ENCODE measurements at regions not wholly inside any gene's neighbourhood (a gene's known extent, or its start where the extent isn't known, plus 50 kb on each side); places are given as distances from the start of the nearest gene placed in this dataset.

DNA sequence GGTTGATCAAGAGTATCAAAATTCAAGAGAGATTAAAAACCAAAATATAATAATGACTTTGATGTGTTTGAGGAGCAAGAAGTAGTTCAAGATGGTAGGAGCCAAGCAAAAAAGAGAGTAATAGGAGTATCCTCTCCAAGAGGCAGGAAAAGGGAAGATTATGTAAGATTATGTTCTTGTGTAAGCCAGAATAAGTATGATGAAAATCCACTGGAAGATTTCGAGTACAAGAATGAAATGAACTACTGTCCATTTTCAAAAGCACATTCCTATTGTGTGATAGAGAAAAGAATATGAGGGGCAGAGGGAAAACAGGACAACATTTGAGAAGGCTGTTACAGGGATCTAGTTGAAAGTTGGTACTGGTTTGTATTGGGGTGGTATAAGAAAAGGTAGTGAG, 659.6 kb upstream of the INTU start:
- Histone ChIP-seq H3K79me2 (ENCODE audit: low read length) (no peaks in the 10 kb centered on the region), H3K9ac (ENCODE audit: low read length) (no peak overlapping the region), H3K9me3 (ENCODE audit: insufficient read depth, low read length) (no peaks in the 10 kb centered on the region), H3K4me3 (ENCODE audit: low read length) (no peak overlapping the region), H4K20me1 (ENCODE audit: insufficient read depth, low read length) (no peaks in the 10 kb centered on the region), H3K27me3 (ENCODE audit: low read depth, low read length) (no peaks in the 10 kb centered on the region), H3K4me2 (ENCODE audit: low read length) (no peak overlapping the region), H3K4me1 (ENCODE audit: low read length) (no peaks in the 10 kb centered on the region), H3K36me3 (replicated peaks; ENCODE audit: low read depth, low read length) (no peaks in the 10 kb centered on the region), H2AFZ (ENCODE audit: low read depth, low read length) (no peak overlapping the region), H3K27ac (ENCODE audit: low read length) (no peak overlapping the region)
- TF ChIP-seq, protein P1, sequence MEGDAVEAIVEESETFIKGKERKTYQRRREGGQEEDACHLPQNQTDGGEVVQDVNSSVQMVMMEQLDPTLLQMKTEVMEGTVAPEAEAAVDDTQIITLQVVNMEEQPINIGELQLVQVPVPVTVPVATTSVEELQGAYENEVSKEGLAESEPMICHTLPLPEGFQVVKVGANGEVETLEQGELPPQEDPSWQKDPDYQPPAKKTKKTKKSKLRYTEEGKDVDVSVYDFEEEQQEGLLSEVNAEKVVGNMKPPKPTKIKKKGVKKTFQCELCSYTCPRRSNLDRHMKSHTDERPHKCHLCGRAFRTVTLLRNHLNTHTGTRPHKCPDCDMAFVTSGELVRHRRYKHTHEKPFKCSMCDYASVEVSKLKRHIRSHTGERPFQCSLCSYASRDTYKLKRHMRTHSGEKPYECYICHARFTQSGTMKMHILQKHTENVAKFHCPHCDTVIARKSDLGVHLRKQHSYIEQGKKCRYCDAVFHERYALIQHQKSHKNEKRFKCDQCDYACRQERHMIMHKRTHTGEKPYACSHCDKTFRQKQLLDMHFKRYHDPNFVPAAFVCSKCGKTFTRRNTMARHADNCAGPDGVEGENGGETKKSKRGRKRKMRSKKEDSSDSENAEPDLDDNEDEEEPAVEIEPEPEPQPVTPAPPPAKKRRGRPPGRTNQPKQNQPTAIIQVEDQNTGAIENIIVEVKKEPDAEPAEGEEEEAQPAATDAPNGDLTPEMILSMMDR (IDR thresholded peaks at IDR 0.05; ENCODE audit: low read depth, low read length): no peak
- no peak for TF ChIP-seq EZH2phosphoT487 (IDR thresholded peaks at IDR 0.05; ENCODE audit: low read depth)

DNA sequence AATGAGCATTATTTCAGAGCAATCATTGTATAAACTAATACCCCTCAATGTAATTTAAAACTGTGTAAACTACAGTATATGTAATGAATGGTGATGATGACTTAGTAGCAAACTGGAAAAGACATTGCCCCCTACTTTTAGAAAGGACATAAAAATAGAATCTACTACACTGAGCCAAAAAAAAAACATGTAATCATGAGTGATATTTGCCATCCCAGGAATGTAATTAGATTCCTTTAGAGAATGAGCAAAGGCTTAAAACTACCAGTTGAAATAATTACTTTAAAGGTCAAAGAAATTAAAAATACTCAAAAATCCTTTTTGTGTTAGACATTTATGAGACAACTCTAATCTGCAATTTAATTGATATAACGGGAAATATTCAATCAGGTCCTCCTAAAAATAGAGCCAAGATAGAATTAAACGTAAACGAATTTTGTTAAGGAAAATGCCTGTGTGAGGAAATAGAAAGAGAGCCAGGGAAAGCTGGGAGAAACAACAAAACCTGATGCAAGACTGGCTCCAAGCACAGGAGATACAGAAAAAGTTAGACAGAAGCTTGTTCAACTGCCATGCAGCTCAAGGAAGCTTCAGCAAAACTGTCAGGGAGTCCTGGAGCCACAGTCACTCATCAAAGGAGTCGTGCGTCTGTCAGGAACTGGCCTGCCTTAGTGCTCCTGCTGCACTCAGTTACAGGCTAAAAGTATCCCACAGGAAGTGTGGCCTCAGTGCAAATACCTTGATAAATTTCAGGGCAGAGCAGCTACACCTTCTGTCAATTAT, 655.7 kb upstream of the INTU start:
- TF ChIP-seq, protein P1 (IDR thresholded peaks at IDR 0.05; ENCODE audit: low read depth, low read length): no peak
- no peak for TF ChIP-seq EZH2phosphoT487 (IDR thresholded peaks at IDR 0.05; ENCODE audit: low read depth)
- no peak overlapping the region for H3K9ac ChIP-seq (ENCODE audit: low read length)
- H3K27ac ChIP-seq (ENCODE audit: low read length): no peak overlapping the region
- no peaks in the 10 kb centered on the region for H3K4me1 ChIP-seq (ENCODE audit: low read length)
- no peaks in the 10 kb centered on the region for H3K27me3 ChIP-seq (ENCODE audit: low read depth, low read length)
- H3K4me3 ChIP-seq (ENCODE audit: low read length): no peak overlapping the region
- H4K20me1 ChIP-seq (ENCODE audit: insufficient read depth, low read length): no peaks in the 10 kb centered on the region
- H2AFZ ChIP-seq (ENCODE audit: low read depth, low read length): no peak overlapping the region
- H3K9me3 ChIP-seq (ENCODE audit: insufficient read depth, low read length): no peaks in the 10 kb centered on the region
- H3K79me2 ChIP-seq (ENCODE audit: low read length): no peaks in the 10 kb centered on the region
- no peaks in the 10 kb centered on the region for H3K36me3 ChIP-seq (replicated peaks; ENCODE audit: low read depth, low read length)
- H3K4me2 ChIP-seq (ENCODE audit: low read length): no peak overlapping the region

DNA sequence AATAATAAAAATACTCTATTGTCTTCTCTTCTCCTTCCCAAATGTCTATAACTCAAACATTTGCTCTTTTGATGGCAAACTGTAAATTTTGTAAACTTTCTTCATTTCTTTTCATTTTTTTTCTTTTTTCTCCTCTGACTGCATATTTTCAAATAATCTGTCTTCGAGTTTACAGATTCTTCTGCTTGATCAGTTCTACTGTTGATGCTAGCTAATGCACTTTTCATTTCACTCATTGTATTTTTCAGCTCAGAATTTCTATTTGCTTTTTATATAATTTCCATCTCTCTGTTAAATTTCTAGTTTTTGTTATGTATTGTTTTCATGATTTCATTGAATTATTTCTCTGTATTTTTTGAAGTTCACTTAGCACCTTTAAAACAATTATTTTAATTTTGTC, 646.8 kb upstream of the INTU start:
- Histone ChIP-seq H2AFZ (ENCODE audit: low read depth, low read length) (no peak overlapping the region), H3K4me2 (ENCODE audit: low read length) (no peak overlapping the region), H3K79me2 (ENCODE audit: low read length) (no peaks in the 10 kb centered on the region), H3K9me3 (ENCODE audit: insufficient read depth, low read length) (peaks cover 11% of the 10 kb centered on the region; the same call in 1 of the 2 replicates), H3K27ac (ENCODE audit: low read length) (no peak overlapping the region), H3K4me1 (ENCODE audit: low read length) (no peaks in the 10 kb centered on the region), H4K20me1 (ENCODE audit: insufficient read depth, low read length) (no peaks in the 10 kb centered on the region), H3K27me3 (ENCODE audit: low read depth, low read length) (no peaks in the 10 kb centered on the region), H3K36me3 (replicated peaks; ENCODE audit: low read depth, low read length) (no peaks in the 10 kb centered on the region), H3K9ac (ENCODE audit: low read length) (no peak overlapping the region), H3K4me3 (ENCODE audit: low read length) (no peak overlapping the region)
- TF ChIP-seq, protein P1 (IDR thresholded peaks at IDR 0.05; ENCODE audit: low read depth, low read length): no peak
- TF ChIP-seq EZH2phosphoT487 (IDR thresholded peaks at IDR 0.05; ENCODE audit: low read depth): no peak

DNA sequence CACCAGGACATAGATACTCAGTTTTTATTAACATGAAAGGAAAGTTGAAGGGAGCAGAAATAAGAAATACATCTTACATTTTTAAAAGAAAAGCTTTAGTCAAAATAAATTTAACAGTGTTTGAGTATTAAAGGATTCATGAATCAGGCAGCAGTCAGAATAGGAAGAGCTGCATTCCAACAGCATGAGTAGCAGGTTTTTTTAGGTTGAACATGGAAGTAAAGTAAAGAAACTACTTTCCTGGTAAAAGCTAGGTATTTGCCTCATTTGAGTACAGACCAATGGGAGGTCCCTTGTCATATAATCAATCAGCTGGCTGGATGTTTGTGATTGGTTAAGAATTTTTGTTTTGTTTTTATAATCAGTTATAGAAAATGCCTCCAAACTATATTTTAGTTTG, 645.9 kb upstream of the INTU start:
- Histone ChIP-seq H3K9me3 (ENCODE audit: insufficient read depth, low read length) (peaks cover 11% of the 10 kb centered on the region; the same call in 1 of the 2 replicates), H3K36me3 (replicated peaks; ENCODE audit: low read depth, low read length) (no peaks in the 10 kb centered on the region), H3K79me2 (ENCODE audit: low read length) (no peaks in the 10 kb centered on the region), H3K4me3 (ENCODE audit: low read length) (no peak overlapping the region), H3K27me3 (ENCODE audit: low read depth, low read length) (no peaks in the 10 kb centered on the region), H2AFZ (ENCODE audit: low read depth, low read length) (no peak overlapping the region), H3K27ac (ENCODE audit: low read length) (no peak overlapping the region), H3K9ac (ENCODE audit: low read length) (no peak overlapping the region), H3K4me1 (ENCODE audit: low read length) (no peaks in the 10 kb centered on the region), H3K4me2 (ENCODE audit: low read length) (no peak overlapping the region), H4K20me1 (ENCODE audit: insufficient read depth, low read length) (no peaks in the 10 kb centered on the region)
- TF ChIP-seq, protein P1 (IDR thresholded peaks at IDR 0.05; ENCODE audit: low read depth, low read length): no peak
- no peak for TF ChIP-seq EZH2phosphoT487 (IDR thresholded peaks at IDR 0.05; ENCODE audit: low read depth)
